A549 (cell line): ENCODE measurements at regions not wholly inside any gene's neighbourhood (a gene's known extent, or its start where the extent isn't known, plus 50 kb on each side); places are given as distances from the start of the nearest gene placed in this dataset.

Experiments used
- ATAC-seq, 2 experiments: fragments of 200-7000 bp in 1 of 2; fragments of >200 bp in 1 of 2; cut with Nextera tagmentation in 1 of 2; cut with Tn5 transposase in 1 of 2; 3 replicates each; pipeline versions ENCODE4 v1.8.0 to v1.9.1; 2018 to 2020; ENCODE audit warnings: mild to moderate bottlenecking in 1 of 2, moderate library complexity in 1 of 2
- CTCF ChIA-PET: fragments of 300-600 bp; sonication (Branson Sonifier 250); formaldehyde crosslinking; extraction: SDS; loops from one replicate; lab custom pipeline; 2021; ENCODE audit warnings: antibody characterized with exemption, inconsistent platforms; lab: Yijun Ruan, JAX
- POLR2A ChIA-PET: fragments of 350-600 bp; formaldehyde crosslinking; extraction: SDS; loops from one replicate; lab custom pipeline; 2021; ENCODE audit warnings: antibody characterized with exemption, inconsistent platforms; lab: Yijun Ruan, JAX
- DNase-seq, 2 experiments: peaks; one replicate each; pipeline versions ENCODE4 v3.0.0 to v3.0.0-alpha.2; 2011 to 2016; ENCODE audit warnings: low read depth in 1 of 2, low spot score in 1 of 2
- FAIRE-seq: peaks from 2 replicates; lab custom pipeline; 2011; peaks lifted over from hg19 to GRCh38; lab: Jason Lieb, UNC
- H3K27ac ChIP-seq, 2 experiments: fragments of >200 bp; sonication (Bioruptor Twin); formaldehyde crosslinking; 3 replicates each; pipeline ENCODE4 v1.5.1; 2016 to 2017
- H3K4me1 ChIP-seq: fragments of >200 bp; sonication (Bioruptor Twin); formaldehyde crosslinking; 3 replicates; pipeline ENCODE4 v1.6.1; 2016
- H3K4me2 ChIP-seq: fragments of >200 bp; sonication (Bioruptor Twin); formaldehyde crosslinking; 3 replicates; pipeline ENCODE4 v1.6.1; 2016
- H3K4me3 ChIP-seq: fragments of >200 bp; sonication (Bioruptor Twin); formaldehyde crosslinking; 3 replicates; pipeline ENCODE4 v1.5.1; 2016
- H3K9me3 ChIP-seq: fragments of >200 bp; sonication (Bioruptor Twin); formaldehyde crosslinking; 3 replicates; pipeline ENCODE4 v1.6.1; 2016
- CBX2 ChIP-seq: fragments of 200-600 bp; sonication (generic); IDR thresholded peaks from 2 replicates; pipeline ENCODE4 v1.6.1; 2016; ENCODE audit warnings: low read depth, mild to moderate bottlenecking, borderline replicate concordance
- CBX8 ChIP-seq: fragments of 200-600 bp; sonication (generic); IDR thresholded peaks from 2 replicates; pipeline ENCODE4 v1.6.1; 2016
- CEBPB ChIP-seq, 2 experiments: fragments of >200 bp in 1 of 2; sonication (Bioruptor Twin) in 1 of 2; formaldehyde crosslinking in 1 of 2; IDR thresholded peaks; 2 replicates each; pipeline ENCODE4 v1.6.1; 2012 to 2016
- CHD2 ChIP-seq: fragments of 150-350 bp; IDR thresholded peaks from 2 replicates; pipeline ENCODE4 v1.6.1; 2014; ENCODE audit warnings: low read length; ENCODE audit not compliant: partially characterized antibody
- EHF ChIP-seq: fragments of 250-450 bp; sonication (Bioruptor Pico); IDR thresholded peaks from 2 replicates; pipeline ENCODE4 v1.5.0; 2020; ENCODE audit warnings: mild to moderate bottlenecking
- EHMT2 ChIP-seq: fragments of 200-600 bp; sonication (generic); IDR thresholded peaks from 2 replicates; pipeline ENCODE4 v1.6.1; 2016; ENCODE audit warnings: antibody characterized with exemption, low read depth, mild to moderate bottlenecking, moderate library complexity
- EP300 ChIP-seq, 2 experiments: fragments of >200 bp; sonication (Bioruptor Twin); formaldehyde crosslinking; IDR thresholded peaks; 2 replicates in 1 of 2; 3 replicates in 1 of 2; pipeline ENCODE4 v1.6.1; 2016 to 2017
- FOSB ChIP-seq: fragments of 250-450 bp; sonication (Bioruptor Pico); IDR thresholded peaks from 2 replicates; pipeline ENCODE4 v1.5.0; 2020; ENCODE audit warnings: mild to moderate bottlenecking, moderate library complexity
- FOSL2 ChIP-seq, 2 experiments: fragments of 450-650 bp in 1 of 2; fragments of >200 bp in 1 of 2; sonication (Bioruptor Twin) in 1 of 2; formaldehyde crosslinking; IDR thresholded peaks; 2 replicates each; pipeline versions ENCODE4 v1.5.0 to v1.6.1; 2016 to 2020; ENCODE audit warnings: mild to moderate bottlenecking in 1 of 2, moderate library complexity in 1 of 2
- HEYL ChIP-seq: fragments of 250-450 bp; sonication (Bioruptor Pico); IDR thresholded peaks from 2 replicates; pipeline ENCODE4 v1.8.0; 2021; ENCODE audit warnings: mild to moderate bottlenecking, moderate library complexity
- HOXA7 ChIP-seq: fragments of 250-450 bp; sonication (Bioruptor Pico); IDR thresholded peaks from 2 replicates; pipeline ENCODE4 v1.5.0; 2020; ENCODE audit warnings: mild to moderate bottlenecking, moderate library complexity
- HOXB5 ChIP-seq: fragments of 250-450 bp; sonication (Bioruptor Pico); IDR thresholded peaks from 2 replicates; pipeline ENCODE4 v1.5.0; 2020; ENCODE audit warnings: mild to moderate bottlenecking, moderate library complexity
- JUN ChIP-seq, 2 experiments: fragments of >200 bp; sonication (Bioruptor Twin); formaldehyde crosslinking; IDR thresholded peaks; 2 replicates in 1 of 2; 3 replicates in 1 of 2; pipeline ENCODE4 v1.6.1; 2016 to 2017
- KDM1A ChIP-seq: fragments of 200-600 bp; sonication (generic); IDR thresholded peaks from 2 replicates; pipeline ENCODE4 v1.6.1; 2016; ENCODE audit warnings: low read depth, mild to moderate bottlenecking
- KDM5A ChIP-seq: fragments of 200-600 bp; sonication (generic); IDR thresholded peaks from 2 replicates; pipeline ENCODE4 v1.6.1; 2016; ENCODE audit warnings: antibody characterized with exemption, mild to moderate bottlenecking
- MAFK ChIP-seq: fragments of 450-650 bp; IDR thresholded peaks from 2 replicates; pipeline ENCODE4 v1.6.1; 2014; ENCODE audit not compliant: partially characterized antibody
- MAZ ChIP-seq: fragments of 150-350 bp; IDR thresholded peaks from 2 replicates; pipeline ENCODE4 v1.6.1; 2014; ENCODE audit warnings: antibody characterized with exemption, low read depth, low read length, borderline replicate concordance
- MYC ChIP-seq: IDR thresholded peaks from 2 replicates; pipeline ENCODE4 v1.6.1; 2012; ENCODE audit warnings: mild to moderate bottlenecking, inconsistent platforms, low read length, improper control_type of control experiment, borderline replicate concordance
- NPAS2 ChIP-seq: fragments of 250-450 bp; sonication (Bioruptor Pico); IDR thresholded peaks from 2 replicates; pipeline ENCODE4 v1.8.0; 2022; ENCODE audit warnings: mild to moderate bottlenecking, moderate library complexity, borderline replicate concordance
- RCOR1 ChIP-seq: fragments of 150-350 bp; IDR thresholded peaks from 2 replicates; pipeline ENCODE4 v1.6.1; 2014; ENCODE audit warnings: antibody characterized with exemption, low read length, low read depth
- REST ChIP-seq: fragments of 200-600 bp; sonication (generic); IDR thresholded peaks from 2 replicates; pipeline ENCODE4 v1.6.1; 2016; ENCODE audit warnings: antibody characterized with exemption, mild to moderate bottlenecking, moderate library complexity
- RFX5 ChIP-seq: fragments of 450-650 bp; IDR thresholded peaks from 2 replicates; pipeline ENCODE4 v1.7.1; 2014; ENCODE audit warnings: antibody characterized with exemption, mild to moderate bottlenecking, moderate library complexity
- SMC3 ChIP-seq: fragments of >200 bp; sonication (Bioruptor Twin); formaldehyde crosslinking; IDR thresholded peaks from 3 replicates; pipeline ENCODE4 v1.6.1; 2018; ENCODE audit warnings: inconsistent platforms
- TP53 ChIP-seq: fragments of 250-450 bp; sonication (Bioruptor Pico); IDR thresholded peaks from 2 replicates; pipeline ENCODE4 v1.5.0; 2021; ENCODE audit warnings: mild to moderate bottlenecking, moderate library complexity
- USF2 ChIP-seq: fragments of 450-650 bp; IDR thresholded peaks from 2 replicates; pipeline ENCODE4 v1.6.1; 2014; ENCODE audit warnings: antibody characterized with exemption
- ZFP36 ChIP-seq: fragments of 450-650 bp; IDR thresholded peaks from 2 replicates; pipeline ENCODE4 v1.6.1; 2014; ENCODE audit warnings: borderline replicate concordance; ENCODE audit not compliant: partially characterized antibody
- ZNF302 ChIP-seq: fragments of 250-450 bp; sonication (Bioruptor Pico); IDR thresholded peaks from 2 replicates; pipeline ENCODE4 v1.9.0; 2021; ENCODE audit warnings: inconsistent platforms, mild to moderate bottlenecking, moderate library complexity
- ZSCAN20 ChIP-seq: fragments of 250-450 bp; sonication (Bioruptor Pico); IDR thresholded peaks from 2 replicates; pipeline ENCODE4 v1.8.0; 2022; ENCODE audit warnings: mild to moderate bottlenecking, moderate library complexity
- WGBS: methylation state at CpG from one replicate; pipeline ENCODE4 v1.1.6; 2017; ENCODE audit errors: missing lambda C conversion rate; 5-methylcytosine and 5-hydroxymethylcytosine counted together
- TF ChIP-seq, protein P1 (sequence below): IDR thresholded peaks from 2 replicates; pipeline ENCODE4 v1.6.1; 2012; ENCODE audit warnings: low read depth, borderline replicate concordance
- TF ChIP-seq, protein P2 (sequence below): IDR thresholded peaks from 2 replicates; pipeline ENCODE4 v1.6.1; 2012
- TF ChIP-seq, protein P3 (sequence below): fragments of 250-450 bp; sonication (Bioruptor Pico); IDR thresholded peaks from 2 replicates; pipeline ENCODE4 v1.5.0; 2020; ENCODE audit warnings: low read depth, mild to moderate bottlenecking, moderate library complexity

GRCh38 chr18:37869051-37869450, 303.5 kb upstream of the CELF4 start:
- TF ChIP-seq EHF: no peak
- TF ChIP-seq ZFP36: no peak
- no peak for TF ChIP-seq ZSCAN20 (CRISPR knock-in tag)
- TF ChIP-seq MYC: no peak
- no peak for TF ChIP-seq HOXB5
- TF ChIP-seq TP53 (CRISPR knock-in tag): no peak
- no peak for TF ChIP-seq EHMT2
- TF ChIP-seq, protein P1, sequence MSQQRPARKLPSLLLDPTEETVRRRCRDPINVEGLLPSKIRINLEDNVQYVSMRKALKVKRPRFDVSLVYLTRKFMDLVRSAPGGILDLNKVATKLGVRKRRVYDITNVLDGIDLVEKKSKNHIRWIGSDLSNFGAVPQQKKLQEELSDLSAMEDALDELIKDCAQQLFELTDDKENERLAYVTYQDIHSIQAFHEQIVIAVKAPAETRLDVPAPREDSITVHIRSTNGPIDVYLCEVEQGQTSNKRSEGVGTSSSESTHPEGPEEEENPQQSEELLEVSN: no peak
- no peak for TF ChIP-seq ZNF302 (CRISPR knock-in tag)
- no peak for TF ChIP-seq MAZ
- no peak for TF ChIP-seq EP300 (IDR thresholded peaks at IDR 0.05)
- no peak for TF ChIP-seq USF2
- no peak for TF ChIP-seq CBX2
- TF ChIP-seq FOSL2 (IDR thresholded peaks at IDR 0.05): no peak
- no peak for TF ChIP-seq FOSL2 (CRISPR knock-in tag; IDR thresholded peaks at IDR 0.05)
- no peak for TF ChIP-seq HOXA7 (CRISPR knock-in tag)
- TF ChIP-seq, protein P2, sequence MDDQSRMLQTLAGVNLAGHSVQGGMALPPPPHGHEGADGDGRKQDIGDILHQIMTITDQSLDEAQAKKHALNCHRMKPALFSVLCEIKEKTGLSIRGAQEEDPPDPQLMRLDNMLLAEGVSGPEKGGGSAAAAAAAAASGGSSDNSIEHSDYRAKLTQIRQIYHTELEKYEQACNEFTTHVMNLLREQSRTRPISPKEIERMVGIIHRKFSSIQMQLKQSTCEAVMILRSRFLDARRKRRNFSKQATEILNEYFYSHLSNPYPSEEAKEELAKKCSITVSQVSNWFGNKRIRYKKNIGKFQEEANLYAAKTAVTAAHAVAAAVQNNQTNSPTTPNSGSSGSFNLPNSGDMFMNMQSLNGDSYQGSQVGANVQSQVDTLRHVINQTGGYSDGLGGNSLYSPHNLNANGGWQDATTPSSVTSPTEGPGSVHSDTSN: no peak
- TF ChIP-seq NPAS2: no peak
- ATAC-seq (no peak), FAIRE-seq (no peak), DNase-seq (no peak)
- POLR2A ChIA-PET: no interaction called here
- Histone ChIP-seq H3K4me1 (no peaks in the 10 kb centered on the region), H3K4me2 (no peak overlapping the region), H3K27ac (no peak overlapping the region), H3K4me3 (no peak overlapping the region), H3K9me3 (no peaks in the 10 kb centered on the region)
- CTCF ChIA-PET: no interaction called here
- WGBS: 3% methylated on average over 2 of the region's 2 CpGs

- Histone ChIP-seq H3K4me3 (no peak overlapping the region), H3K9me3 (no peaks in the 10 kb centered on the region), H3K4me2 (no peak overlapping the region), H3K27ac (no peak overlapping the region), H3K4me1 (no peaks in the 10 kb centered on the region)
- ATAC-seq (no peak), DNase-seq (no peak), FAIRE-seq (no peak)
- no peak for TF ChIP-seq CHD2
- TF ChIP-seq RFX5: no peak
- TF ChIP-seq MAZ: no peak
- TF ChIP-seq HEYL: no peak
- no peak for TF ChIP-seq FOSB
- TF ChIP-seq MAFK: no peak
- TF ChIP-seq JUN (IDR thresholded peaks at IDR 0.05): no peak
- no peak for TF ChIP-seq RCOR1
- TF ChIP-seq SMC3: no peak
- no peak for TF ChIP-seq KDM5A
- TF ChIP-seq HOXB5: no peak
- TF ChIP-seq ZNF302 (CRISPR knock-in tag): no peak
- TF ChIP-seq KDM1A: no peak
- no peak for TF ChIP-seq CBX8
- no peak for TF ChIP-seq REST
- no peak for TF ChIP-seq CEBPB (IDR thresholded peaks at IDR 0.05)
- TF ChIP-seq, protein P3, sequence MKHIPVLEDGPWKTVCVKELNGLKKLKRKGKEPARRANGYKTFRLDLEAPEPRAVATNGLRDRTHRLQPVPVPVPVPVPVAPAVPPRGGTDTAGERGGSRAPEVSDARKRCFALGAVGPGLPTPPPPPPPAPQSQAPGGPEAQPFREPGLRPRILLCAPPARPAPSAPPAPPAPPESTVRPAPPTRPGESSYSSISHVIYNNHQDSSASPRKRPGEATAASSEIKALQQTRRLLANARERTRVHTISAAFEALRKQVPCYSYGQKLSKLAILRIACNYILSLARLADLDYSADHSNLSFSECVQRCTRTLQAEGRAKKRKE (CRISPR knock-in tag): no peak
- CTCF ChIA-PET: no interaction called here
- 0% methylated on average over 1 of the region's 1 CpG for WGBS
- POLR2A ChIA-PET: no interaction called here
These were observed 298.5 kb upstream of the CELF4 start for GRCh38 chr18:37864122-37864521.
